ENCODE measurements at regions not wholly inside any gene's neighbourhood (a gene's known extent, or its start where the extent isn't known, plus 50 kb on each side); places are given as distances from the start of the nearest gene placed in this dataset.

- Histone ChIP-seq H3K9me3 (no peaks in the 10 kb centered on the region), H3K27ac (no peak overlapping the region), H3K4me1 (replicated peaks) (no peaks in the 10 kb centered on the region), H3K27me3 (replicated peaks; ENCODE audit: insufficient read depth) (no peaks in the 10 kb centered on the region), H3K36me3 (no peaks in the 10 kb centered on the region), H3K4me3 (no peak overlapping the region)
- intact Hi-C loops (cut with DNase I), result no loop called here
- TF ChIP-seq POLR2AphosphoS5 (IDR thresholded peaks at IDR 0.05), result no peak
- DNase-seq (ENCODE audit: low spot score), result no peak
These were observed 566.2 kb downstream of the TDRD15 start for GRCh38 chr2:21690005-21690404.

- Histone ChIP-seq H3K9me3 (no peaks in the 10 kb centered on the region), H3K4me1 (replicated peaks) (no peaks in the 10 kb centered on the region), H3K27ac (no peak overlapping the region), H3K27me3 (replicated peaks; ENCODE audit: insufficient read depth) (no peaks in the 10 kb centered on the region), H3K4me3 (no peak overlapping the region), H3K36me3 (no peaks in the 10 kb centered on the region)
- TF ChIP-seq CTCF (IDR thresholded peaks at IDR 0.05) (no peak), POLR2A (IDR thresholded peaks at IDR 0.05) (no peak), POLR2AphosphoS5 (IDR thresholded peaks at IDR 0.05) (no peak)
- intact Hi-C loops (cut with DNase I), result no loop called here
- no peak for DNase-seq (ENCODE audit: low spot score)
These were observed 569.3 kb downstream of the TDRD15 start for GRCh38 chr2:21693081-21693480.

GRCh38 chr2:21694079-21694878, 570.5 kb downstream of the TDRD15 start:
- 85% methylated on average over 3 of the region's 3 CpGs for WGBS
- Histone ChIP-seq H3K36me3 (no peaks in the 10 kb centered on the region), H3K9me3 (no peaks in the 10 kb centered on the region), H3K4me3 (no peak overlapping the region), H3K27me3 (replicated peaks; ENCODE audit: insufficient read depth) (no peaks in the 10 kb centered on the region), H3K27ac (no peak overlapping the region), H3K4me1 (replicated peaks) (no peaks in the 10 kb centered on the region)
- TF ChIP-seq POLR2A (IDR thresholded peaks at IDR 0.05) (no peak), CTCF (IDR thresholded peaks at IDR 0.05) (no peak), POLR2AphosphoS5 (IDR thresholded peaks at IDR 0.05) (no peak)
- DNase-seq (ENCODE audit: low spot score), result no peak
- intact Hi-C loops (cut with DNase I), result no loop called here

GRCh38 chr2:21696900-21697299, 573.1 kb downstream of the TDRD15 start:
- H3K27ac ChIP-seq, result no peak overlapping the region
- TF ChIP-seq CTCF (IDR thresholded peaks at IDR 0.05) (no peak), POLR2AphosphoS5 (IDR thresholded peaks at IDR 0.05) (no peak), POLR2A (IDR thresholded peaks at IDR 0.05) (no peak)
- H3K9me3 ChIP-seq, result no peaks in the 10 kb centered on the region
- intact Hi-C loops (cut with DNase I), result no loop called here
- WGBS, result 86% methylated on average over 4 of the region's 4 CpGs
- H3K36me3 ChIP-seq, result no peaks in the 10 kb centered on the region
- no peak overlapping the region for H3K4me3 ChIP-seq
- H3K27me3 ChIP-seq (replicated peaks; ENCODE audit: insufficient read depth), result no peaks in the 10 kb centered on the region
- no peak for DNase-seq (ENCODE audit: low spot score)
- no peaks in the 10 kb centered on the region for H3K4me1 ChIP-seq (replicated peaks)

GRCh38 chr2:21700644-21701043, 576.9 kb downstream of the TDRD15 start:
- Histone ChIP-seq H3K4me1 (replicated peaks) (no peaks in the 10 kb centered on the region), H3K27ac (no peak overlapping the region), H3K27me3 (replicated peaks; ENCODE audit: insufficient read depth) (peaks cover 2% of the 10 kb centered on the region), H3K36me3 (no peaks in the 10 kb centered on the region), H3K9me3 (no peaks in the 10 kb centered on the region), H3K4me3 (no peak overlapping the region)
- no peak for DNase-seq (ENCODE audit: low spot score)
- no peak for TF ChIP-seq POLR2AphosphoS5 (IDR thresholded peaks at IDR 0.05)
- TF ChIP-seq CTCF (IDR thresholded peaks at IDR 0.05), result no peak
- TF ChIP-seq POLR2A (IDR thresholded peaks at IDR 0.05), result no peak
- intact Hi-C loops (cut with DNase I), result no loop called here
